Activated naive CD8-positive, alpha-beta T cell treated with anti-CD3 and anti-CD28 coated beads, Interleukin-2, amount 50 U/mL, for 16 hours (primary cell): ENCODE measurements at regions not wholly inside any gene's neighbourhood (a gene's known extent, or its start where the extent isn't known, plus 50 kb on each side); places are given as distances from the start of the nearest gene placed in this dataset.
"Not testable (repeated sequence)": the region's sequence is repeated elsewhere in the genome, so short reads cannot be mapped to it uniquely, and the experiment has no call there.

Experiments
- DNase-seq: peaks from one replicate; pipeline ENCODE4 v3.0.0-alpha.2; 2020; ENCODE audit warnings: low read depth, low spot score

GRCh38 chr6:51472745-51473487 is 614.5 kb downstream of the PKHD1 start:
- DNase-seq, result no peak

GRCh38 chr6:51474022-51474975 is 613.1 kb downstream of the PKHD1 start:
- DNase-seq, result no peak

- no peak for DNase-seq
Observed at GRCh38 chr6:51477711-51478311, 609.6 kb downstream of the PKHD1 start.

GRCh38 chr6:51479296-51479695 is 608.1 kb downstream of the PKHD1 start:
- DNase-seq, result no peak

- DNase-seq, result no peak
Observed at GRCh38 chr6:51480040-51480439, 607.4 kb downstream of the PKHD1 start.

GRCh38 chr6:51485869-51486268 is 601.5 kb downstream of the PKHD1 start:
- DNase-seq, result not testable (repeated sequence)

- DNase-seq, result no peak
Observed at GRCh38 chr6:51487937-51488336, 599.5 kb downstream of the PKHD1 start.

GRCh38 chr6:51489133-51489532 is 598.3 kb downstream of the PKHD1 start:
- DNase-seq, result no peak

- DNase-seq, result no peak
Observed at GRCh38 chr6:51490101-51490500, 597.3 kb downstream of the PKHD1 start.

GRCh38 chr6:51494342-51494741 is 593.1 kb downstream of the PKHD1 start:
- DNase-seq, result no peak

GRCh38 chr6:51495096-51495495 is 592.3 kb downstream of the PKHD1 start:
- no peak for DNase-seq

- no peak for DNase-seq
Observed at GRCh38 chr6:51495610-51496396, 591.6 kb downstream of the PKHD1 start.

GRCh38 chr6:51502996-51503395 is 584.4 kb downstream of the PKHD1 start:
- DNase-seq, result no peak

GRCh38 chr6:51505434-51505833 is 582.0 kb downstream of the PKHD1 start:
- no peak for DNase-seq

- DNase-seq, result no peak
Observed at GRCh38 chr6:51509597-51509996, 577.8 kb downstream of the PKHD1 start.

GRCh38 chr6:51511081-51511480 is 576.3 kb downstream of the PKHD1 start:
- no peak for DNase-seq

- DNase-seq, result no peak
Observed at GRCh38 chr6:51513891-51514747, 573.3 kb downstream of the PKHD1 start.

GRCh38 chr6:51514748-51515402 is 572.5 kb downstream of the PKHD1 start:
- no peak for DNase-seq

GRCh38 chr6:51526049-51526448 is 561.4 kb downstream of the PKHD1 start:
- DNase-seq, result no peak

GRCh38 chr6:51526922-51527321 is 560.5 kb downstream of the PKHD1 start:
- DNase-seq, result no peak
